Lung (tissue), 11 donors: ENCODE measurements at regions not wholly inside any gene's neighbourhood (a gene's known extent, or its start where the extent isn't known, plus 50 kb on each side); places are given as distances from the start of the nearest gene placed in this dataset.

ENCODE experiments used
- ATAC-seq: fragments of 200-7000 bp; cut with Tn5 transposase; one replicate; pipeline ENCODE4 v1.9.1; 2020; ENCODE audit warnings: moderate number of reproducible peaks; ENCODE audit not compliant: insufficient read depth, low FRiP score
- DNase-seq, 3 donors: peaks; one replicate each; pipeline ENCODE4 v3.0.0-alpha.2; 2013 to 2017
- H3K27ac ChIP-seq, 2 donors: one replicate each; pipeline ENCODE4 v1.5.1; 2013; ENCODE audit warnings: mild to moderate bottlenecking in 2 of 2, moderate library complexity in 2 of 2, control low read depth in 1 of 2, inconsistent platforms in 1 of 2, low read depth in 1 of 2, low read length in 1 of 2
- H3K27me3 ChIP-seq, 3 donors: one replicate each; pipeline ENCODE4 v1.5.1; 2013; ENCODE audit warnings: low read length in 2 of 3; ENCODE audit not compliant: control insufficient read depth in 3 of 3, insufficient read depth in 3 of 3
- H3K36me3 ChIP-seq, 4 donors: one replicate each; pipeline ENCODE4 v1.5.1; 2013; ENCODE audit warnings: low read length in 4 of 4, mild to moderate bottlenecking in 1 of 4, moderate library complexity in 1 of 4; ENCODE audit not compliant: control insufficient read depth in 4 of 4, insufficient read depth in 4 of 4
- H3K4me1 ChIP-seq, 5 donors: one replicate each; pipeline ENCODE4 v1.5.1; 2013; ENCODE audit warnings: low read length in 5 of 5, mild to moderate bottlenecking in 2 of 5, moderate library complexity in 1 of 5; ENCODE audit not compliant: control insufficient read depth in 5 of 5, insufficient read depth in 5 of 5
- H3K4me3 ChIP-seq: one replicate; pipeline ENCODE4 v1.5.1; 2013; ENCODE audit warnings: mild to moderate bottlenecking, control low read depth, moderate library complexity
- H3K9ac ChIP-seq, 2 donors: one replicate each; pipeline ENCODE4 v1.5.1; 2013; ENCODE audit warnings: low read length in 2 of 2, control low read depth in 1 of 2; ENCODE audit not compliant: insufficient read depth in 1 of 2
- H3K9me3 ChIP-seq, 4 donors: one replicate each; pipeline ENCODE4 v1.5.1; 2013; ENCODE audit warnings: low read length in 3 of 4, mild to moderate bottlenecking in 1 of 4, moderate library complexity in 1 of 4; ENCODE audit not compliant: control insufficient read depth in 4 of 4, insufficient read depth in 3 of 4
- CTCF ChIP-seq: IDR thresholded peaks from 2 replicates; pipeline ENCODE4 v1.5.1; 2012; ENCODE audit warnings: mild to moderate bottlenecking; ENCODE audit errors: control extremely low read depth, extremely low read depth
- WGBS, 2 donors: extraction: QIAGEN DNeasy Blood & Tissue Kit; methylation state at CpG; one replicate each; pipeline ENCODE4 v1.1.7; 2013; 5-methylcytosine and 5-hydroxymethylcytosine counted together
- donor health status: control.
- donor health status: control.
- donor health status: Bipolar disorder and iron deficiency.
- donor health status: healthy.
- donor health status: DM: yes; HTN: yes; CAD: no.

- Histone ChIP-seq H3K4me1 (peaks cover 0 to 5% (median 0%) of the 10 kb centered on the region in 5 donors), H3K4me3 (no peak overlapping the region), H3K9me3 (no peaks in the 10 kb centered on the region), H3K9ac (no peak overlapping the region), H3K27me3 (peaks cover 0 to 7% (median 6%) of the 10 kb centered on the region in 3 donors), H3K36me3 (no peaks in the 10 kb centered on the region), H3K27ac (no peak overlapping the region)
- 87 to 95% methylated on average over 6 of the region's 6 CpGs for WGBS, 2 donors
- no peak for DNase-seq
- TF ChIP-seq CTCF, result no peak
- no peak for ATAC-seq
Measured at GRCh38 chr6:129759796-129760605, 50.0 kb upstream of the ARHGAP18 start.
